ENCODE measurements at regions not wholly inside any gene's neighbourhood (a gene's known extent, or its start where the extent isn't known, plus 50 kb on each side); places are given as distances from the start of the nearest gene placed in this dataset.

DNA sequence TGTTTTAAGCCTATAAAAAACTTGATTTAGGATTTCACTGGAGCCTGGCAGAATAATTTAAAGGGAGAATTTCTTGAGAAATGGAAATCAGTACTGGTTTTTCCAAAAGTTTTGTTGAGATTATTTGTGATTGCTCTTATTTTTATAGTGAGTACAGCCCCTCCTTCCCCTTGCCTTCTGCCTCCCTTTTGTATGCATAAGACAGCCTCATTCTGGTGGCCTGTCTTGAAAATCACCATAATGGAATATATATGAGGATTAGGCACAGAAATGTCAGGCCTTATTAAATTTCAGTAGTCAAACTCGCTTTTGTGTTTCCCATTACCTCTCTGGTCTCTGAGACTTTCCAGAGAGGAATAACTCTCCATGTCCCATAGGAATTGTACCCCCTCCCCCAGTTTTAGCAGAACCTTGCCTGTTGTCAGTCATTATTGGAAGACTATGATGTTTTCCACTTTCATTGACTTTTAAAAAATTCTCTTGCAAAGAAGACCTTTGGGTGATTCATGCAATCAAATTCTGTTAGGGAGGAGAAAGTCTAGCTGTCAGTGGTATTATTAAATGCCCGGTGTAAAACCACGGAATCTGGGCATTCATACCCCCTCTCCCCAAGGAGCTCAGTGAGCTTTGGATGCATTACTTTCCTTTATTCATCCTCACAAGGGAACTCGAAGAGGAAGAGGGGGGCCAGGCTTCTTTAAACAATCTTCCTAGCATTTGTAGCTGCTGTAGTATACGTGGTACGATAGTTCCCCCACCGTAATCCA is 171.6 kb upstream of the TSC22D2 start:
- no peak for TF ChIP-seq RAD21 (IDR thresholded peaks at IDR 0.05; ENCODE audit: low read depth)
- no peak for TF ChIP-seq YY1 (IDR thresholded peaks at IDR 0.05; ENCODE audit: extremely low read depth, insufficient replicate concordance, low read depth, low read length)
- no peak for TF ChIP-seq POLR2A (IDR thresholded peaks at IDR 0.05; ENCODE audit: borderline replicate concordance, extremely low read depth, insufficient read depth, insufficient read length)
- TF ChIP-seq FOSL1 (IDR thresholded peaks at IDR 0.05; ENCODE audit: low read depth) = no peak
- TF ChIP-seq ATF3 (IDR thresholded peaks at IDR 0.05) = no peak
- TF ChIP-seq TCF7L2 (IDR thresholded peaks at IDR 0.05; ENCODE audit: borderline replicate concordance, extremely low read depth, insufficient read depth, insufficient read length) = no peak
- no peak for TF ChIP-seq EGR1 (IDR thresholded peaks at IDR 0.05; ENCODE audit: low read depth)
- no peak for TF ChIP-seq ZBTB33 (IDR thresholded peaks at IDR 0.05; ENCODE audit: extremely low read depth, insufficient replicate concordance, low read length)
- TF ChIP-seq SP1 (IDR thresholded peaks at IDR 0.05; ENCODE audit: low read depth) = no peak; the same call in 1 of the 2 replicates
- no peak for TF ChIP-seq ZNF274 (IDR thresholded peaks at IDR 0.05; ENCODE audit: low read depth, low read length)
- TF ChIP-seq EZH2phosphoT487 (IDR thresholded peaks at IDR 0.05; ENCODE audit: borderline replicate concordance) = no peak
- TF ChIP-seq SIN3A (IDR thresholded peaks at IDR 0.05; ENCODE audit: low read depth) = no peak
- TF ChIP-seq CBX3 (IDR thresholded peaks at IDR 0.05; ENCODE audit: low read depth) = no peak
- TF ChIP-seq, protein P1, sequence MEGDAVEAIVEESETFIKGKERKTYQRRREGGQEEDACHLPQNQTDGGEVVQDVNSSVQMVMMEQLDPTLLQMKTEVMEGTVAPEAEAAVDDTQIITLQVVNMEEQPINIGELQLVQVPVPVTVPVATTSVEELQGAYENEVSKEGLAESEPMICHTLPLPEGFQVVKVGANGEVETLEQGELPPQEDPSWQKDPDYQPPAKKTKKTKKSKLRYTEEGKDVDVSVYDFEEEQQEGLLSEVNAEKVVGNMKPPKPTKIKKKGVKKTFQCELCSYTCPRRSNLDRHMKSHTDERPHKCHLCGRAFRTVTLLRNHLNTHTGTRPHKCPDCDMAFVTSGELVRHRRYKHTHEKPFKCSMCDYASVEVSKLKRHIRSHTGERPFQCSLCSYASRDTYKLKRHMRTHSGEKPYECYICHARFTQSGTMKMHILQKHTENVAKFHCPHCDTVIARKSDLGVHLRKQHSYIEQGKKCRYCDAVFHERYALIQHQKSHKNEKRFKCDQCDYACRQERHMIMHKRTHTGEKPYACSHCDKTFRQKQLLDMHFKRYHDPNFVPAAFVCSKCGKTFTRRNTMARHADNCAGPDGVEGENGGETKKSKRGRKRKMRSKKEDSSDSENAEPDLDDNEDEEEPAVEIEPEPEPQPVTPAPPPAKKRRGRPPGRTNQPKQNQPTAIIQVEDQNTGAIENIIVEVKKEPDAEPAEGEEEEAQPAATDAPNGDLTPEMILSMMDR (IDR thresholded peaks at IDR 0.05 in 2 of 3, conservative IDR thresholded peaks at IDR 0.05 in 1 of 3; ENCODE audit: borderline replicate concordance in 1 of 3, insufficient read depth in 1 of 3, low read depth in 2 of 3, low read length in 2 of 3) = no peak
- TF ChIP-seq ELF1 (IDR thresholded peaks at IDR 0.05; ENCODE audit: borderline replicate concordance, low read depth) = no peak
- TF ChIP-seq CEBPB (IDR thresholded peaks at IDR 0.05; ENCODE audit: low read depth) = no peak
- TF ChIP-seq REST (IDR thresholded peaks at IDR 0.05; ENCODE audit: low read depth) = no peak
- no peak for TF ChIP-seq SRF (IDR thresholded peaks at IDR 0.05; ENCODE audit: low read depth)
- intact Hi-C loops (cut with micrococcal nuclease) = no loop called here
- Histone ChIP-seq H2AFZ (ENCODE audit: low read depth, low read length, poor library complexity, severe bottlenecking) (peak overlapping the region; percentile 84), H3K4me3 (replicated peaks in 1 of 2; ENCODE audit: low read depth in 1 of 2, low read length in 2 of 2) (no peak overlapping the region), H4K20me1 (ENCODE audit: insufficient read depth) (no peaks in the 10 kb centered on the region), H3K4me2 (ENCODE audit: low read length) (peak overlapping the region; percentile 50), H3K9me2 (ENCODE audit: insufficient read depth) (no peaks in the 10 kb centered on the region), H3K9me3 (ENCODE audit: control insufficient read depth in 1 of 2, insufficient read depth in 1 of 2, low read depth in 1 of 2, low read length in 2 of 2) (no peaks in the 10 kb centered on the region), H3K4me1 (ENCODE audit: control insufficient read depth in 1 of 2, insufficient read depth in 2 of 2, low read length in 2 of 2) (peaks cover 22 to 37% of the 10 kb centered on the region in 2 experiments), H3K79me2 (ENCODE audit: insufficient read depth, low read length) (no peaks in the 10 kb centered on the region), H3K27me3 (ENCODE audit: insufficient read depth, low read length) (no peaks in the 10 kb centered on the region), H3K36me3 (ENCODE audit: control insufficient read depth in 1 of 2, insufficient read depth in 2 of 2, low read length in 2 of 2) (no peaks in the 10 kb centered on the region), H3K27ac (ENCODE audit: low read depth, low read length) (no peak overlapping the region), H3K9ac (ENCODE audit: low read length) (no peak overlapping the region)
- DNase-seq (ENCODE audit: low read depth, low spot score) (no peak), ATAC-seq (no peak)
- ChIA-PET RAD21 (ENCODE audit: low non-redundant PET in 1 of 2, low total read pairs in 2 of 2, uncharacterized antibody in 2 of 2, unreplicated experiment in 2 of 2) (no interaction called here), POLR2A (no interaction called here), CTCF (interaction anchor here (1.2 to 3.3 kb wide), 2 partner anchors 258 to 269 kb away, joined by 3 to 69 read pairs; no protein-coding TSS in a partner anchor)
- no TSS peak for BruUV-seq (replicated peaks)

Data from HCT116 (cell line).